Stomach (tissue), 4 donors: ENCODE measurements at regions not wholly inside any gene's neighbourhood (a gene's known extent, or its start where the extent isn't known, plus 50 kb on each side); places are given as distances from the start of the nearest gene placed in this dataset.
"Not testable (repeated sequence)": the region's sequence is repeated elsewhere in the genome, so short reads cannot be mapped to it uniquely, and the experiment has no call there.

ENCODE experiments used
- EP300 ChIP-seq: sonication (generic); formaldehyde crosslinking; IDR thresholded peaks from one replicate; pipeline ENCODE4 v1.6.1; 2017; ENCODE audit warnings: antibody characterized with exemption
- POLR2AphosphoS5 ChIP-seq, 3 donors: sonication (generic); formaldehyde crosslinking; IDR thresholded peaks; one replicate each; pipeline ENCODE4 v1.6.1; 2016; ENCODE audit warnings: antibody characterized with exemption in 3 of 3
- TF ChIP-seq, protein P1 (sequence below), 7 experiments: fragments of 450-650 bp in 4 of 7; fragments of 200-600 bp in 3 of 7; sonication (generic) in 3 of 7; IDR thresholded peaks; one replicate each; pipeline ENCODE4 v1.5.1; 2016 to 2019; ENCODE audit warnings: antibody characterized with exemption in 7 of 7, control low read depth in 2 of 7, mild to moderate bottlenecking in 1 of 7

DNA sequence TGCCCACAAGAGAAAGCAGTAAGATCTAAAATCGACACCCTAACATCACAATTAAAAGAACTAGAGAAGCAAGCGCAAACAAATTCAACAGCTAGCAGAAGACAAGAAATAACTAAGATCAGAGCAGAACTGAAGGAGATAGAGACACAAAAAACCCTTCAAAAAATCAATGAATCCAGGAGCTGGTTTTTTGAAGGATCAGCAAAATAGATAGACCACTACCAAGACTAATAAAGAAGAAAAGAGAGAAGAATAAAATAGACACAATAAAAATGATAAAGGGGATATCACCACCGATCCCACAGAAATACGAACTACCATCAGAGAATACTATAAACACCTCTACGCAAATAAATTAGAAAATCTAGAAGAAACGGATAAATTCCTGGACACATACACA is 110.0 kb upstream of the PPP1R9A start:
- TF ChIP-seq, protein P1, sequence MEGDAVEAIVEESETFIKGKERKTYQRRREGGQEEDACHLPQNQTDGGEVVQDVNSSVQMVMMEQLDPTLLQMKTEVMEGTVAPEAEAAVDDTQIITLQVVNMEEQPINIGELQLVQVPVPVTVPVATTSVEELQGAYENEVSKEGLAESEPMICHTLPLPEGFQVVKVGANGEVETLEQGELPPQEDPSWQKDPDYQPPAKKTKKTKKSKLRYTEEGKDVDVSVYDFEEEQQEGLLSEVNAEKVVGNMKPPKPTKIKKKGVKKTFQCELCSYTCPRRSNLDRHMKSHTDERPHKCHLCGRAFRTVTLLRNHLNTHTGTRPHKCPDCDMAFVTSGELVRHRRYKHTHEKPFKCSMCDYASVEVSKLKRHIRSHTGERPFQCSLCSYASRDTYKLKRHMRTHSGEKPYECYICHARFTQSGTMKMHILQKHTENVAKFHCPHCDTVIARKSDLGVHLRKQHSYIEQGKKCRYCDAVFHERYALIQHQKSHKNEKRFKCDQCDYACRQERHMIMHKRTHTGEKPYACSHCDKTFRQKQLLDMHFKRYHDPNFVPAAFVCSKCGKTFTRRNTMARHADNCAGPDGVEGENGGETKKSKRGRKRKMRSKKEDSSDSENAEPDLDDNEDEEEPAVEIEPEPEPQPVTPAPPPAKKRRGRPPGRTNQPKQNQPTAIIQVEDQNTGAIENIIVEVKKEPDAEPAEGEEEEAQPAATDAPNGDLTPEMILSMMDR (IDR thresholded peaks at IDR 0.05) = not testable (repeated sequence)
- not testable (repeated sequence) for TF ChIP-seq POLR2AphosphoS5 (IDR thresholded peaks at IDR 0.05); EP300
